ENCODE measurements at regions not wholly inside any gene's neighbourhood (a gene's known extent, or its start where the extent isn't known, plus 50 kb on each side); places are given as distances from the start of the nearest gene placed in this dataset.

GRCh38 chr2:104254017-104254416, 599.9 kb upstream of the POU3F3 start:
- no peaks in the 10 kb centered on the region for H3K27me3 ChIP-seq (ENCODE audit: control insufficient read depth in 2 of 2, insufficient read depth in 2 of 2, low read length in 2 of 2)
- Mint-ChIP-seq H3K4me3 (no peak overlapping the region), H3K36me3 (no peaks in the 10 kb centered on the region), H3K4me1 (no peaks in the 10 kb centered on the region), H3K27ac (no peak overlapping the region), H3K27me3 (ENCODE audit: low read depth in 3 of 3) (no peaks in the 10 kb centered on the region), H3K9me3 (peaks cover 0 to 15% (median 4%) of the 10 kb centered on the region in 7 donors)
- no peak overlapping the region for H3K4me2 ChIP-seq (replicated peaks; ENCODE audit: extremely low read depth, low read length, poor library complexity, severe bottlenecking)
- no peak overlapping the region for H3K4me3 ChIP-seq (replicated peaks in 1 of 3; ENCODE audit: low read depth in 2 of 3, low read length in 3 of 3)
- peaks cover 0 to 12% of the 10 kb centered on the region in 2 donors for H3K9me3 ChIP-seq (replicated peaks in 1 of 2; ENCODE audit: control insufficient read depth in 1 of 2, insufficient read depth in 1 of 2, low read length in 2 of 2)
- intact Hi-C loops (cut with micrococcal nuclease) = no loop called here
- no peak for DNase-seq
- H3K36me3 ChIP-seq (replicated peaks in 1 of 2; ENCODE audit: control insufficient read depth in 1 of 2, insufficient read depth in 2 of 2, low read length in 2 of 2) = no peaks in the 10 kb centered on the region
- no peak for TF ChIP-seq CTCF (IDR thresholded peaks at IDR 0.05)
- H3K4me1 ChIP-seq (ENCODE audit: control insufficient read depth in 1 of 2, insufficient read depth in 2 of 2, low read length in 2 of 2) = no peaks in the 10 kb centered on the region
- H3K27ac ChIP-seq (ENCODE audit: low read depth in 1 of 2, low read length in 2 of 2) = no peak overlapping the region
- H3K79me2 ChIP-seq (ENCODE audit: insufficient read depth, low read length) = no peaks in the 10 kb centered on the region
- H4K20me1 ChIP-seq (ENCODE audit: insufficient read depth, low read length) = no peaks in the 10 kb centered on the region
- no peak overlapping the region for H3K9ac ChIP-seq (ENCODE audit: insufficient read depth, low read length, poor library complexity, severe bottlenecking)
- H2AFZ ChIP-seq (ENCODE audit: insufficient read depth, low read depth, low read length, poor library complexity, severe bottlenecking) = no peak overlapping the region

- no peak for TF ChIP-seq CTCF (IDR thresholded peaks at IDR 0.05)
- Histone ChIP-seq H3K79me2 (ENCODE audit: insufficient read depth, low read length) (no peaks in the 10 kb centered on the region), H3K4me3 (replicated peaks in 1 of 3; ENCODE audit: low read depth in 2 of 3, low read length in 3 of 3) (no peak overlapping the region), H4K20me1 (ENCODE audit: insufficient read depth, low read length) (no peaks in the 10 kb centered on the region), H2AFZ (ENCODE audit: insufficient read depth, low read depth, low read length, poor library complexity, severe bottlenecking) (no peak overlapping the region), H3K4me1 (ENCODE audit: control insufficient read depth in 1 of 2, insufficient read depth in 2 of 2, low read length in 2 of 2) (no peaks in the 10 kb centered on the region), H3K9ac (ENCODE audit: insufficient read depth, low read length, poor library complexity, severe bottlenecking) (no peak overlapping the region), H3K9me3 (replicated peaks in 1 of 2; ENCODE audit: control insufficient read depth in 1 of 2, insufficient read depth in 1 of 2, low read length in 2 of 2) (peaks cover 20 to 33% of the 10 kb centered on the region in 2 donors), H3K27ac (ENCODE audit: low read depth in 1 of 2, low read length in 2 of 2) (no peak overlapping the region), H3K4me2 (replicated peaks; ENCODE audit: extremely low read depth, low read length, poor library complexity, severe bottlenecking) (no peak overlapping the region), H3K27me3 (ENCODE audit: control insufficient read depth in 2 of 2, insufficient read depth in 2 of 2, low read length in 2 of 2) (no peaks in the 10 kb centered on the region), H3K36me3 (replicated peaks in 1 of 2; ENCODE audit: control insufficient read depth in 1 of 2, insufficient read depth in 2 of 2, low read length in 2 of 2) (no peaks in the 10 kb centered on the region)
- intact Hi-C loops (cut with micrococcal nuclease) = no loop called here
- Mint-ChIP-seq H3K27ac (no peak overlapping the region), H3K36me3 (no peaks in the 10 kb centered on the region), H3K4me1 (no peaks in the 10 kb centered on the region), H3K4me3 (no peak overlapping the region), H3K9me3 (peaks cover 13 to 36% (median 20%) of the 10 kb centered on the region in 7 donors), H3K27me3 (ENCODE audit: low read depth in 3 of 3) (no peaks in the 10 kb centered on the region)
- no CpG with 5 or more reads among the region's 1 CpG for WGBS (ENCODE audit: insufficient coverage)
- DNase-seq = no peak
Measured at GRCh38 chr2:104262714-104263113, 591.2 kb upstream of the POU3F3 start.
